ENCODE measurements at regions not wholly inside any gene's neighbourhood (a gene's known extent, or its start where the extent isn't known, plus 50 kb on each side); places are given as distances from the start of the nearest gene placed in this dataset.

DNA sequence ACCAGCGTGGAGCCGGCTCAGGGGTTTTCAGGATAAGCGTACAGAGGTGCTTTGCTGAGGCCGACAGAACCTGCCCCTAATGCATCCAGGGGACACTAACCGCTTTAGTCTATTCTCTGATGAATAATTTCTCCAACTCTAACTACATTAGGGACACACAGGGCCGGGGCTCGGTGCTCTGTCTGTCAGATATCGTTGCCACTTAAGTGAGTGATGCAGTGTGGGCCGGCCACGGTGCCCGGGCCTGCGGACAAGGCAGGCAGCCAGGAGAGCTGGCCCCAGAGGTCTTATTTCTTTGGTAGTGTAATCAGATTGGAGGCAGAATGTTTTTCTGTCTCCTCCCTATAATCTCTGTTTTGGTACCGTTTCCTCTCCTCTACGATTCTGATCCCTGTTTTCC lies 62.7 kb downstream of the ADRA2A start:
- H3K4me1 ChIP-seq (ENCODE audit: low read depth, poor library complexity, severe bottlenecking) = no peaks in the 10 kb centered on the region
- H2AFZ ChIP-seq (ENCODE audit: low read depth) = no peak overlapping the region
- H3K9ac ChIP-seq = no peak overlapping the region
- H3K4me2 ChIP-seq = no peak overlapping the region
- H3K36me3 ChIP-seq (ENCODE audit: insufficient read depth) = no peaks in the 10 kb centered on the region
- H3K27me3 ChIP-seq (ENCODE audit: insufficient read depth, low read depth) = no peaks in the 10 kb centered on the region
- H4K20me1 ChIP-seq (ENCODE audit: insufficient read depth) = no peaks in the 10 kb centered on the region
- H3K79me2 ChIP-seq (ENCODE audit: insufficient read depth, low read depth) = no peaks in the 10 kb centered on the region
- no peak overlapping the region for H3K4me3 ChIP-seq (IDR thresholded peaks at IDR 0.05; ENCODE audit: insufficient read depth, low read depth, low read length)
- no peak overlapping the region for H3K27ac ChIP-seq
- TF ChIP-seq, protein P1, sequence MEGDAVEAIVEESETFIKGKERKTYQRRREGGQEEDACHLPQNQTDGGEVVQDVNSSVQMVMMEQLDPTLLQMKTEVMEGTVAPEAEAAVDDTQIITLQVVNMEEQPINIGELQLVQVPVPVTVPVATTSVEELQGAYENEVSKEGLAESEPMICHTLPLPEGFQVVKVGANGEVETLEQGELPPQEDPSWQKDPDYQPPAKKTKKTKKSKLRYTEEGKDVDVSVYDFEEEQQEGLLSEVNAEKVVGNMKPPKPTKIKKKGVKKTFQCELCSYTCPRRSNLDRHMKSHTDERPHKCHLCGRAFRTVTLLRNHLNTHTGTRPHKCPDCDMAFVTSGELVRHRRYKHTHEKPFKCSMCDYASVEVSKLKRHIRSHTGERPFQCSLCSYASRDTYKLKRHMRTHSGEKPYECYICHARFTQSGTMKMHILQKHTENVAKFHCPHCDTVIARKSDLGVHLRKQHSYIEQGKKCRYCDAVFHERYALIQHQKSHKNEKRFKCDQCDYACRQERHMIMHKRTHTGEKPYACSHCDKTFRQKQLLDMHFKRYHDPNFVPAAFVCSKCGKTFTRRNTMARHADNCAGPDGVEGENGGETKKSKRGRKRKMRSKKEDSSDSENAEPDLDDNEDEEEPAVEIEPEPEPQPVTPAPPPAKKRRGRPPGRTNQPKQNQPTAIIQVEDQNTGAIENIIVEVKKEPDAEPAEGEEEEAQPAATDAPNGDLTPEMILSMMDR (conservative IDR thresholded peaks at IDR 0.05; ENCODE audit: low read depth, low read length) = no peak

DNA sequence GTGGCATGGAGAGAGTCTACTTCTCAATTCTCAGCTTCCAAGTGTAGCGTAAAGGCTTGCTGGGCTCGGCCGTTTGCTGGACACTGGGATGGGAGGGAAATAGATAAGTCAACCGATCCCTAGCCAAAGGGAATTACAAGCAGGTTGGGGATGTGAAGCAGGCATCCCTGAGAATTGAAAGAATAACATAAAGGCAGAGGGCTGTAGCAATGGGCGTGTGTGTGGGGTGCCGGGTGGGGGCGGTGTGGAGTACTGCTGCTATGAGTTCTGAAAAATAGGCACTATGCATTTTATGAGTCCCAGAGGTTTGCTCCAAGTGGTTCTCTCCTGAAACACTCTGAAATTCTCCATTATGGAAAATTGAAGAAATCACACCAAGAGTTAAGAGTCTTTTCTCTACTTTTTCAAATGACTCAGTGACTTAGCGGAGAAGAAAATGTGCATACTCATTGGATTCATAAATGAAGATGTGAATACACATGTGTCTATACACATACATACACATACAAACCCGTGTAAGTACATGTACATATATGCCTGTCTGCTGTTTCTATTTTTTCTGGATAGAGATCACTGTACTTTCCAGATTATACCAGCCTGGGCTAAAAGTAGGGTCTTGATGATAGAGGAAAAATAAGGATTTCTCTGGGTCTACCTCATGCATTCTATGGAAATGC lies 65.4 kb downstream of the ADRA2A start:
- Histone ChIP-seq H3K4me1 (ENCODE audit: low read depth, poor library complexity, severe bottlenecking) (no peaks in the 10 kb centered on the region), H3K36me3 (ENCODE audit: insufficient read depth) (no peaks in the 10 kb centered on the region)

DNA sequence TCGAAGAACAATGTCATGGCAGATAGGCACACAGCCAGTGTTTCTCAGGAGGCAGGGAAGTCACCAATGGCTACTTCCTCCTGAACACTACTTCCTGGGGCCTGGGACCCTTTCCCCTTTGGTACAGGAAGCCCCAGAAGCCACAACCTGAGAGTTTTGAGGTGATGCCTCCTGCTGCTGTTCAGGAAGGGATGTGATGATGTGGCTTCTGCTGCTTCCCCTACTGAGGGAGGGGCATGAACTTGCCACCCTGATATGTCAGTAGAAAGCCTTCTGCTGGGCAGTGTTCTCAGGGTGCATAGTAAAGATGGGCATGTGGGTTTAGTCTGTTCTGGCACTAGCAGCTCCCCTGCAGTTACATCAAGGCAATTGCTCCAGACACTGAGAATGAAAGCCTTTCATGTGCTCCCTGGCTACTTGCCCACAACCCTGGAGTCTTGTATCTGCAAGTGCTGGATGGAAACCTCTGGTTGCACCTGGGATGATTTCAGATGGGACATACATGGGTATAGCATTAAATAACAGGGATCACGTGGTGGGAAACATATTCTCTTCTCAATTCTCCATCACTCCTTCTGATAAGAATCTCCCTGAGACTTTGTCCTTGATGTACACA lies 69.3 kb downstream of the ADRA2A start:
- Histone ChIP-seq H3K27ac (no peak overlapping the region), H3K4me2 (no peak overlapping the region), H3K4me1 (ENCODE audit: low read depth, poor library complexity, severe bottlenecking) (no peaks in the 10 kb centered on the region), H2AFZ (ENCODE audit: low read depth) (no peak overlapping the region), H4K20me1 (ENCODE audit: insufficient read depth) (no peaks in the 10 kb centered on the region), H3K9ac (no peak overlapping the region), H3K27me3 (ENCODE audit: insufficient read depth, low read depth) (no peaks in the 10 kb centered on the region), H3K4me3 (IDR thresholded peaks at IDR 0.05; ENCODE audit: insufficient read depth, low read depth, low read length) (no peak overlapping the region), H3K79me2 (ENCODE audit: insufficient read depth, low read depth) (no peaks in the 10 kb centered on the region), H3K36me3 (ENCODE audit: insufficient read depth) (no peaks in the 10 kb centered on the region)
- TF ChIP-seq, protein P1 (conservative IDR thresholded peaks at IDR 0.05; ENCODE audit: low read depth, low read length) = no peak

More for the DNA sequence above, 65.4 kb downstream of the ADRA2A start:
- no peak overlapping the region for H3K27ac ChIP-seq
- H3K79me2 ChIP-seq (ENCODE audit: insufficient read depth, low read depth) = no peaks in the 10 kb centered on the region
- no peak overlapping the region for H2AFZ ChIP-seq (ENCODE audit: low read depth)
- TF ChIP-seq, protein P1 (conservative IDR thresholded peaks at IDR 0.05; ENCODE audit: low read depth, low read length) = no peak
- no peak overlapping the region for H3K9ac ChIP-seq
- H3K4me2 ChIP-seq = no peak overlapping the region
- no peak overlapping the region for H3K4me3 ChIP-seq (IDR thresholded peaks at IDR 0.05; ENCODE audit: insufficient read depth, low read depth, low read length)
- no peaks in the 10 kb centered on the region for H4K20me1 ChIP-seq (ENCODE audit: insufficient read depth)
- H3K27me3 ChIP-seq (ENCODE audit: insufficient read depth, low read depth) = no peaks in the 10 kb centered on the region

DNA sequence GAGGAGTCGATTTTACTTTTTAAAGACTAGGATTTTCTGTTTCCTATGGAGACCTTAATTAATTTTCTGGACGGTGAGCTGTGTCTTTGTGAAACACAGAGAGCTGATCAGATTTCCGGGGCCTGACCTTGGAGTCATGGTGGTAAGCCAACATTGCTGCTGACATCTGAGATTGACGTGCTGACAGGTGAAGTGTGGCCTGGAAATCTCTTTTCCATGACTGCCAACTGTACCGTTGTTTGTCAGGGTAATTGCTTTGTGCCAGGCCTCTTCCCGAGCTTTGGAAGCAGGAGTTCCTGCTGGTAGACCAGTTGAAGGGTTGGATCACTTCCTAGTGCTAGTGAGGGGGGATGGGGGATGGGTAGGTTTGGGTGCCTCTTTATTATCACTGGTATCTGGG lies 71.2 kb downstream of the ADRA2A start:
- TF ChIP-seq, protein P1 (conservative IDR thresholded peaks at IDR 0.05; ENCODE audit: low read depth, low read length) = no peak
- no peak overlapping the region for H3K4me3 ChIP-seq (IDR thresholded peaks at IDR 0.05; ENCODE audit: insufficient read depth, low read depth, low read length)
- H3K27me3 ChIP-seq (ENCODE audit: insufficient read depth, low read depth) = no peaks in the 10 kb centered on the region
- no peaks in the 10 kb centered on the region for H3K4me1 ChIP-seq (ENCODE audit: low read depth, poor library complexity, severe bottlenecking)
- H3K9ac ChIP-seq = no peak overlapping the region
- H3K36me3 ChIP-seq (ENCODE audit: insufficient read depth) = no peaks in the 10 kb centered on the region
- H4K20me1 ChIP-seq (ENCODE audit: insufficient read depth) = no peaks in the 10 kb centered on the region
- H3K27ac ChIP-seq = no peak overlapping the region
- no peaks in the 10 kb centered on the region for H3K79me2 ChIP-seq (ENCODE audit: insufficient read depth, low read depth)
- no peak overlapping the region for H3K4me2 ChIP-seq
- H2AFZ ChIP-seq (ENCODE audit: low read depth) = no peak overlapping the region

Data from KMS-11 (cell line).